ENCODE measurements at regions not wholly inside any gene's neighbourhood (a gene's known extent, or its start where the extent isn't known, plus 50 kb on each side); places are given as distances from the start of the nearest gene placed in this dataset.

DNA sequence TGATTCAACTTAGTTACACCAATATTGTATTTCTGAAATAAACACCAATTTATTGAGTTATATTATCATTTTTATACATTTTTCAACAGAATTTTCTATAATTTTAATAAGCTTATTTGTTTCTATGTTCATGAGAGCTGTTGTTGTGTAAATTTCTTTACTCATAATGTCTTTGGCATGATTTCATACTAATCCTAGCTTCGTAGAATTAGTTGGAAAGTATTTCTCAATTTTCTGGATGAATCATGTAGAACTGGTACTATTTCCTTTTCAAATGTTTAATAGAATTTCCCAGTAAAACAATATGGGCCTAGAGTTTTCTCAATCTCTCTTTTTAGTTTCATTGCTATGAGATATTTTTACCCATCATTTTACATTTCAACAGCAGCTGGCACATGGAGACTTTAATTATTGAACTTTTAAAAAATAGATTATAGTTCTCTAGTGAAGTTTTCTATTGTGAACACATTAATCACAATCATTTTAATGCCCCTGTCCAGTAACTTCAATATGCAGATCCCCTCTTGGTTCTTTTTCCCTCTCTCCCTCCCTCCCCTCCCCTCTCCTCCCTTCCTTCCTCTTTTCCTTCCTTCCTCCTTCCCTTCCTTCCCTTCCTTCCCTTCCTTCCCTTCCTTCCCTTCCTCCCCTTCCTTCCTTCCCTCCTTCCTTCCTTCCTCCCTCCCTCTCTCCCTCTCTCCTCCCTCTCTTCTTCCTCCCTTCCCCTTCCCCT lies 1357.1 kb downstream of the ZPLD1 start:
- Mint-ChIP-seq H3K4me3 (no peak overlapping the region), H3K36me3 (no peaks in the 10 kb centered on the region), H3K9me3 (peaks cover 0 to 3% (median 0%) of the 10 kb centered on the region in 3 donors)

DNA sequence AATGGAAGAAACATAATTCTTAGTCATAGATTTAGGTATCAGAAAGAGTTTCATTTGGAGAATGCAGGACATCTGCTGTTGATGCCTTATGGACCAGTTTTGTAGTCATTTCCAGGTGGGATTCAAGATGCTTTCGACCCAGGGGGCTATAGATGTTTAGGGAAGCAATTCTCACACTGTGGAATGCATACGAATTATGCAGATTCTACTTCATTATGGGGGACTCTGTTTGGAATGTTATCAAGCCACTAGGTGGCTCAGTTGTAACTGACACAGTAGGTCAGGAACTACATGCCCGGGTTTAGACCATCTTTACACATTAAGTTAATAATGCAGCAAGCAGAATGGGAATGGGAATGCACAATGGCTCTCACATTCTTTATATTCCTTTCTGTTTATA lies 1359.8 kb downstream of the ZPLD1 start:
- Mint-ChIP-seq H3K36me3 (no peaks in the 10 kb centered on the region), H3K27ac (no peak overlapping the region), H3K4me1 (no peaks in the 10 kb centered on the region), H3K9me3 (peaks cover 0 to 3% (median 0%) of the 10 kb centered on the region in 3 donors), H3K4me3 (no peak overlapping the region), H3K27me3 (no peaks in the 10 kb centered on the region)

More for the DNA sequence above, 1357.1 kb downstream of the ZPLD1 start:
- no peak overlapping the region for H3K27ac Mint-ChIP-seq
- H3K27me3 Mint-ChIP-seq = no peaks in the 10 kb centered on the region
- no peaks in the 10 kb centered on the region for H3K4me1 Mint-ChIP-seq

GRCh38 chr3:103796068-103796467 lies 1361.3 kb downstream of the ZPLD1 start:
- peaks cover 0 to 3% (median 0%) of the 10 kb centered on the region in 3 donors for H3K9me3 Mint-ChIP-seq
- no peaks in the 10 kb centered on the region for H3K4me1 Mint-ChIP-seq
- no peak overlapping the region for H3K27ac Mint-ChIP-seq
- H3K36me3 Mint-ChIP-seq = no peaks in the 10 kb centered on the region
- no peak overlapping the region for H3K4me3 Mint-ChIP-seq
- no peaks in the 10 kb centered on the region for H3K27me3 Mint-ChIP-seq

DNA sequence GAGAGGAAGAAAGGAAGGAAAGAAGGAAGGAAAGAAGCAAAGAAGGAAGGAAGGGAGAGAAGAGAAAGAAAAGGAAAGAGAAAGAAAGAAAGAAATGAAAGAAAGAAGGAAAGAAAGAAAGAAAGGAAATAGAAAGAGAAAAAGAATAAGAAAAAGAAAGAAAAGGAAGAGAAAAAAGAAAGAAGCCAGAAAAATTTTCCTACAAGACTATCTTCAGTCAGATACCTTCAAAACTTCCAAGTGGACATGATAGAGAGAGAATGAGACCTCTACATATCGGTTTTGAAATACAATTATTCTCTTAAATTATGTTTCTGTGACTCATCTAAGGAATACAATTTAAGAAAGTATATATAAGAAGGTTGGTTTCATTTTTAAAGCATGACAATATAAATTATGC lies 1369.0 kb downstream of the ZPLD1 start:
- no peak overlapping the region for H3K4me3 Mint-ChIP-seq
- H3K27me3 Mint-ChIP-seq = no peaks in the 10 kb centered on the region
- H3K9me3 Mint-ChIP-seq = peaks cover 2 to 4% (median 2%) of the 10 kb centered on the region in 3 donors
- H3K27ac Mint-ChIP-seq = no peak overlapping the region
- H3K4me1 Mint-ChIP-seq = peaks cover 0 to 1% (median 0%) of the 10 kb centered on the region in 3 donors
- H3K36me3 Mint-ChIP-seq = no peaks in the 10 kb centered on the region

GRCh38 chr3:103810167-103810566 lies 1375.4 kb downstream of the ZPLD1 start:
- Mint-ChIP-seq H3K9me3 (peaks cover 2 to 17% (median 3%) of the 10 kb centered on the region in 3 donors), H3K4me1 (no peaks in the 10 kb centered on the region), H3K4me3 (no peak overlapping the region), H3K27ac (no peak overlapping the region), H3K27me3 (no peaks in the 10 kb centered on the region), H3K36me3 (no peaks in the 10 kb centered on the region)

DNA sequence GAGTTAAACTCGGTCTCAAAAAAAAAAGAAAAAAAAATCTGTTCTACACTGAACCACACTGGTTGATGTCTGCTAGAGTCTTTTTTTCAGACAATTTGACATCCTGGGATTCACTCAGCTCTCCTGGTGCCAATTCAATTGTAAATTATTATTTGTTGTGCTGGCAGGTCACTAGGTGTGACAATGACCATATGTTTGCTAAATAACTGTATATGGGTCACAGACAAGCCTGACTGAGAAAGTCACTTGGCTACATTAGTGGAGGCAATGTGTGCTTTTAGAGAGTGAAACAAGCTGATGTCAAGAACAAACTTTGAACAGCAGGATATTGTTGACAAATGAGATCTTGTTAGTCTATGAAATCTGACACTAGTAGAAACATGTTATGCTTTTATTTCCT lies 1379.1 kb downstream of the ZPLD1 start:
- Mint-ChIP-seq H3K4me3 (no peak overlapping the region), H3K27me3 (no peaks in the 10 kb centered on the region), H3K4me1 (no peaks in the 10 kb centered on the region), H3K9me3 (peaks cover 3 to 13% (median 3%) of the 10 kb centered on the region in 3 donors), H3K27ac (no peak overlapping the region), H3K36me3 (no peaks in the 10 kb centered on the region)

DNA sequence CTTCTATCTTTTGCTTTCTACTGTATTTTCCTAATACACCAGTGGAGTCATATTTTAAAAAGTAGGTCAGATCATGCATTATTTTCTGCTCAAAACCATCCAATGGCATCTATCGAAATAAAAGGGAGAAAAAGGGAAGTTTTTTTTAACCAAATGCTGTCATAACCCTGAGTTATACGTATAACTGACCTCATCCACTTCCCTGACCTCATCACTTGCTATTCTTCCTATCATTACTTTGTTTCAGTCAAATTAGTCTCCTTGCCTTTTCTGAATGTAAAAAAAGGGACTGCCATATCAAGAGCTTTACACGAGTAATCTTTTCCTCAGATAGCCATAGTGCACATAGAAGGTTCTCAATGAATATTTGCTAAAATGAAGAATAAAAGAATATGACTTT lies 1383.6 kb downstream of the ZPLD1 start:
- Mint-ChIP-seq H3K27ac (no peak overlapping the region), H3K4me3 (no peak overlapping the region), H3K4me1 (no peaks in the 10 kb centered on the region), H3K36me3 (no peaks in the 10 kb centered on the region), H3K9me3 (peaks cover 0 to 3% (median 0%) of the 10 kb centered on the region in 3 donors), H3K27me3 (no peaks in the 10 kb centered on the region)

- H3K36me3 Mint-ChIP-seq = no peaks in the 10 kb centered on the region
- H3K27ac Mint-ChIP-seq = no peak overlapping the region
- no peaks in the 10 kb centered on the region for H3K4me1 Mint-ChIP-seq
- no peaks in the 10 kb centered on the region for H3K27me3 Mint-ChIP-seq
- H3K4me3 Mint-ChIP-seq = no peak overlapping the region
- H3K9me3 Mint-ChIP-seq = peaks cover 0 to 3% (median 0%) of the 10 kb centered on the region in 3 donors
These were observed 1384.0 kb downstream of the ZPLD1 start for GRCh38 chr3:103818800-103819199.

- Mint-ChIP-seq H3K36me3 (peaks cover 2% of the 10 kb centered on the region), H3K4me1 (no peaks in the 10 kb centered on the region), H3K4me3 (no peak overlapping the region), H3K27me3 (no peaks in the 10 kb centered on the region), H3K27ac (peak overlapping the region in 1 of 3 donors; percentile 16), H3K9me3 (peaks cover 0 to 2% (median 1%) of the 10 kb centered on the region in 3 donors)
These were observed 1390.8 kb downstream of the ZPLD1 start for GRCh38 chr3:103825586-103825985.

DNA sequence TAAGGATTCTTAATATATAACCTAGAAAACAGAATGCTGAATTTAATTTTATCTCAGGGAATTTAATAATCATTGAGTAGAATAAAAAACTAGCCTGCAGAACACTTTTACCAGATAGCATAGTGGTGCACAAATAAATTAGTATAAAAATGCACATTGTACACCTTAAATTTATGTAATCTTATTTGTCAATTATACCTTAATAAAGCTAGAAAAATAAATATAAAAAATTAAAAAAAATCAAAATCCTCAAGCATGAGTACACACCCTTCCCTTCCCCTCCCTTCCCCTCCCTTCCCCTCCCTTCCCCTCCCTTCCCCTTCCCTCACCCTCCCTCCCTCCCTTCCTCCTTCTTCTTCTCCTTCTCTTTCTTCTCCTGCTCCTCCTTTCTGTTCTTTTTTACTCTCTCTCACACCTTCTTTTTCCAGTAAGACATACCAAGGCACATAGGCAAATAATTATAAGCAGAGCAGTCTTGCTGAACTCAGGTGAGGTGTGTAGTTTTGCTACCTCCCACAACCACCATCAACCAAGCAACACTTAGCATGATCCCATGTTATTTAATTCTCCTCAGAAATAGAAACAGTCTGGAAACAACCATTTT lies 1395.0 kb downstream of the ZPLD1 start:
- Mint-ChIP-seq H3K4me3 (no peak overlapping the region), H3K27me3 (no peaks in the 10 kb centered on the region), H3K4me1 (no peaks in the 10 kb centered on the region), H3K27ac (no peak overlapping the region), H3K36me3 (peaks cover 2% of the 10 kb centered on the region), H3K9me3 (peaks cover 0 to 4% (median 1%) of the 10 kb centered on the region in 3 donors)

DNA sequence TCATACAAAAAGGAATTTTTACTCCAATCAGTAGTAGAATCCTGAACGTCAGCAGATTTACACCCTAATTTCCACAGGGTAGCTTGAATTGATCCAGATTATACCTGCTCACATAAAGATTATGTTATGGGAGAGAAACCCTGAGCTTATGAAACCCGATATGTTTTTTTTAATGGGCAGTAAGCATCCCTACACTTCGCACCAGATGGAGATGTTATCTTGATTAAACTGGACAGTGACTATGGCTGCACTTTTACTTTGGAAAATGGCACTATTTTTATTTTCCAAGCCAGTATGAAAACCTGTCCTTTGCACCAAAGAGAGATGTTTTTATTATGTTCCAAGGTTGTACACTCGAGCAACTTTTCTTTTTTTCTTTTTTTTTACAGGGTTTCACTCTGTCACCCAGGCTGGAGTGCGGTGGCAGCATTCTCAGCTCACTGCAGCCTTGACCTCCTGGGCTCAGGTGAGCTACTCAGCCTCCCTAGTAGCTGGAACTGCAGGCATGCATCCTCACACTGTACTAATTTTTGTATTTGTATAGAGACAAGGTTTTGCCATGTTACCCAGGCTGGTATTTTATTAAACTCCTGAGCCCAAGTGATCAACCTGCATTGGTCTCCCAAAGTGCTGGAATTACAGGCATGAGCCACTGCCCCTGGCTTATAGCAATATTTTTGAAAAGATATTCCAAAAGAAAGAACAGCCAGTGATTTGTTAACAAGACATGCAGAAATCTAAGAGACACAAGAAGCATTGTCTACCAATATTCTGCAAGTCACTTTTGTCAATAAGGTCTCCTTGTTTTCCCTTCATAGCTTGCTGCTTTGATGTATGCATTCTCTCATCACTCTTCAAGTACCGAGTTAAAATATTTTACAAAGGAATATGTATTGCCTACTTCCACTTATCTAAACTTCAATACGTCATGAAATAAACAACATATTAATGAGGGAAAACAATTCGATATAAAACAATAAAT lies 1412.6 kb downstream of the ZPLD1 start:
- Mint-ChIP-seq H3K36me3 (no peaks in the 10 kb centered on the region), H3K27me3 (no peaks in the 10 kb centered on the region), H3K4me3 (no peak overlapping the region), H3K9me3 (no peaks in the 10 kb centered on the region), H3K27ac (no peak overlapping the region), H3K4me1 (no peaks in the 10 kb centered on the region)

DNA sequence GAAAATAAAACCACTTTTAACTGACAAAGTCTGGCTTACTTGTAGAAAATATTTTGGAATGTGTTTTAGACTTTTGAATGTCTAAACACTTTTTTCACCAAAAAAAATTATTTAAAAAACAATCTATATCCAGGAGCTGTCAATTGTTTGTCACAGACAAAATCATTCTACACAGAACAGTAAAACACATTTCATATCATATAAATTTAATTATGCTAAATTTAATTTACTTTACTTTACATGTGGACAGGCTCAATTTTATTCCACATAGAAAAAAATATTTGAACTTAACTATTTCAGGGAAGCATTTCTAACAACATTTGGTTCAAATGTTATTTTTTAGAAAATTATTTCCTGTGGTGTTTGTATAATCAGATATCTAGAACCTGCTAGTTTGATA lies 1417.0 kb downstream of the ZPLD1 start:
- no peak overlapping the region for H3K27ac Mint-ChIP-seq
- H3K9me3 Mint-ChIP-seq = no peaks in the 10 kb centered on the region
- no peaks in the 10 kb centered on the region for H3K27me3 Mint-ChIP-seq

DNA sequence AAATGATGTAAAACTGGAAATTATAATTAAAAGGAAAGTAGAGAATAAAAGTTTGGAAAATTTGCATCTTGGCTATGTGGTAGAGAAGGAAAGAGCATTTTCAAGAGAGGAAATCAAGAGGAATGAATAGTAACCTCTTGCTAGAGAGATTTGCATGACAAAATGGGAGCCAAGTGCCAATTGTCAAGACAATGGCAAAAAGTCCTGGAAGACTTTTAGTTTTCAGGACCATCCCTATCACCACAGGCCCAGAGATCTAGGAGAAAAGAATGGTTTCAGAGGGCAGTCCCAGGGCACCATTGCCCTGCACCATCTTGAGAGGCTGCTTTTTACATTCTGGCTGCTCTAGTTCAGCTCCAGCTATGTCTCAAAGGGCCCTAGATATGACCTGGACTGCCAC lies 1427.6 kb downstream of the ZPLD1 start:
- Mint-ChIP-seq H3K9me3 (no peaks in the 10 kb centered on the region), H3K27me3 (no peaks in the 10 kb centered on the region), H3K36me3 (peaks cover 2% of the 10 kb centered on the region), H3K27ac (peak overlapping the region in 1 of 3 donors; percentile 20), H3K4me1 (no peaks in the 10 kb centered on the region), H3K4me3 (no peak overlapping the region)

More for the DNA sequence above, 1417.0 kb downstream of the ZPLD1 start:
- H3K36me3 Mint-ChIP-seq = no peaks in the 10 kb centered on the region
- H3K4me3 Mint-ChIP-seq = no peak overlapping the region
- no peaks in the 10 kb centered on the region for H3K4me1 Mint-ChIP-seq

DNA sequence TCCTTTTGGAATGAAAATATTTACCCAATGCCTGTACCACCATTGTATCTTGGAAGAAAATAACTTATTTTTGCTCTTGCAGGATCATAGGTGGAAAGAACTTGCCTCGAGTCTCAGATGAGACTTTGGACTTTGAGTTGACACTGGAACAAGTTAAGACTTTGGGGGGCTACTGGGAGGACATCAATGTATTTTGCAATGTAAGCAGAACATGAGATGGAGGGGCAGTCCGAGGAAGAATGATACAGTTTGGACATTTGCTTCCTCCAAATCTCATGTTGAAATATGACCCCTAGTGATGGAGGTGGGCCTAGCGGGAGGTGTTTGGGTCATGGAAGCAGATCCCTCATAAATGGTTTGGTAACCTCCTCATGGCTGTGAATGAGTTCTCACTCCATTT lies 1428.6 kb downstream of the ZPLD1 start:
- no peaks in the 10 kb centered on the region for H3K9me3 Mint-ChIP-seq
- H3K4me1 Mint-ChIP-seq = no peaks in the 10 kb centered on the region
- peaks cover 2% of the 10 kb centered on the region for H3K36me3 Mint-ChIP-seq
- no peak overlapping the region for H3K4me3 Mint-ChIP-seq
- no peak overlapping the region for H3K27ac Mint-ChIP-seq
- no peaks in the 10 kb centered on the region for H3K27me3 Mint-ChIP-seq

GRCh38 chr3:103866113-103866512 lies 1431.3 kb downstream of the ZPLD1 start:
- Mint-ChIP-seq H3K36me3 (no peaks in the 10 kb centered on the region), H3K27me3 (no peaks in the 10 kb centered on the region), H3K27ac (no peak overlapping the region), H3K4me1 (no peaks in the 10 kb centered on the region), H3K9me3 (no peaks in the 10 kb centered on the region), H3K4me3 (no peak overlapping the region)

Data from IgD-negative memory B cell (primary cell).